ENCODE measurements at regions not wholly inside any gene's neighbourhood (a gene's known extent, or its start where the extent isn't known, plus 50 kb on each side); places are given as distances from the start of the nearest gene placed in this dataset.

DNA sequence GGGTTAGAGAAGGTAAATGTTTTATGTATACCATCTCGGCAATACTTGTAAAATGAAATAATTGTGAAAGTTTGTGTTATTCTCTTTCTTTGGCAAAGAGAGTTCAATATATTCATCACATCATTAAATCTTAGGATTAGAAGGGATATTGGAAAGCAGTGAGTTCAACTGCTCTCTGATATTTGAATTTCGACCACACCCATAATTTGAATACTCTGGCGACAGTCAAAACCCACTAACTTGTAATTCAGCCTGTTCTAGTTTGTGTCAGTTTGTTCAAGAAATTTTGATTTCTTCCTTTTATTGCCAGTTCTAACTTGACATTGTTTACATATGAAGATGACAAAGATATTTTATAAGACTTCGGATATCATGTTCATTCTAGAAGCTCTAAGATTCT lies 1380.5 kb upstream of the CDH8 start:
- H3K27me3 ChIP-seq (replicated peaks; ENCODE audit: control insufficient read depth, insufficient read depth, low read length): no peaks in the 10 kb centered on the region
- Mint-ChIP-seq H3K36me3 (ENCODE audit: insufficient read depth, unreplicated experiment) (no peaks in the 10 kb centered on the region), H3K27ac (ENCODE audit: unreplicated experiment) (no peak overlapping the region), H3K9me3 (ENCODE audit: unreplicated experiment) (no peaks in the 10 kb centered on the region), H3K27me3 (ENCODE audit: insufficient read depth, unreplicated experiment) (no peaks in the 10 kb centered on the region), H3K4me3 (ENCODE audit: unreplicated experiment) (no peak overlapping the region), H3K4me1 (ENCODE audit: low read depth, unreplicated experiment) (no peaks in the 10 kb centered on the region)
- CTCF ChIA-PET: no interaction called here
- H3K4me1 ChIP-seq: no peaks in the 10 kb centered on the region
- no peaks in the 10 kb centered on the region for H3K36me3 ChIP-seq (ENCODE audit: control insufficient read depth, insufficient read depth, low read length)
- H3K4me3 ChIP-seq (ENCODE audit: low read depth, low read length): no peak overlapping the region
- POLR2A ChIA-PET: no interaction called here
- TF ChIP-seq, protein P1, sequence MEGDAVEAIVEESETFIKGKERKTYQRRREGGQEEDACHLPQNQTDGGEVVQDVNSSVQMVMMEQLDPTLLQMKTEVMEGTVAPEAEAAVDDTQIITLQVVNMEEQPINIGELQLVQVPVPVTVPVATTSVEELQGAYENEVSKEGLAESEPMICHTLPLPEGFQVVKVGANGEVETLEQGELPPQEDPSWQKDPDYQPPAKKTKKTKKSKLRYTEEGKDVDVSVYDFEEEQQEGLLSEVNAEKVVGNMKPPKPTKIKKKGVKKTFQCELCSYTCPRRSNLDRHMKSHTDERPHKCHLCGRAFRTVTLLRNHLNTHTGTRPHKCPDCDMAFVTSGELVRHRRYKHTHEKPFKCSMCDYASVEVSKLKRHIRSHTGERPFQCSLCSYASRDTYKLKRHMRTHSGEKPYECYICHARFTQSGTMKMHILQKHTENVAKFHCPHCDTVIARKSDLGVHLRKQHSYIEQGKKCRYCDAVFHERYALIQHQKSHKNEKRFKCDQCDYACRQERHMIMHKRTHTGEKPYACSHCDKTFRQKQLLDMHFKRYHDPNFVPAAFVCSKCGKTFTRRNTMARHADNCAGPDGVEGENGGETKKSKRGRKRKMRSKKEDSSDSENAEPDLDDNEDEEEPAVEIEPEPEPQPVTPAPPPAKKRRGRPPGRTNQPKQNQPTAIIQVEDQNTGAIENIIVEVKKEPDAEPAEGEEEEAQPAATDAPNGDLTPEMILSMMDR (IDR thresholded peaks at IDR 0.05; ENCODE audit: insufficient read depth in 1 of 2, low read depth in 1 of 2, low read length in 1 of 2, severe bottlenecking in 1 of 2, unreplicated experiment in 1 of 2): no peak
- H3K9me3 ChIP-seq: no peaks in the 10 kb centered on the region
- BruUV-seq (replicated peaks): no TSS peak
- intact Hi-C loops (cut with micrococcal nuclease; ENCODE audit: unreplicated experiment): no loop called here
- DNase-seq: no peak

DNA sequence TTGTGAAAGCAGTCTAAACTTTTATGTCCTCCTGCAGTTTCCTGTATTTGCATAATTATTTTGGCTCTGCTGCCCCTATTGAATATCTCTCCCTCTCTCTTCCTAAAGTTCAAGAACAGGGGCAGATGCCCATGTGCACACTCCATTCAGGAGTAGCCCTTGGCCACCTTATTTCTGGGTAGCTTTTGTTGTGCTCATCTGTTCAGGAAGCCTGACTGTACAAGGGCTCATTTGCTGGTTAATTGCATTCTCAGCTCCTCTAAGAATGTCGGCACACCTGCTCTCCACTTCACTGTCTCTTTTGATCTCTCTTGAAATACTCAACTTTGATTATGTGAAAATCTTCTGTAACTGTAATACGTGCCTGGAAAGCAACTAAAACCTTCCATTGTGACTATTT lies 1378.8 kb upstream of the CDH8 start:
- no peaks in the 10 kb centered on the region for H3K27me3 Mint-ChIP-seq (ENCODE audit: insufficient read depth, unreplicated experiment)
- Histone ChIP-seq H3K4me3 (ENCODE audit: low read depth, low read length) (no peak overlapping the region), H3K9me3 (no peaks in the 10 kb centered on the region), H3K4me1 (no peaks in the 10 kb centered on the region), H3K36me3 (ENCODE audit: control insufficient read depth, insufficient read depth, low read length) (no peaks in the 10 kb centered on the region), H3K27me3 (replicated peaks; ENCODE audit: control insufficient read depth, insufficient read depth, low read length) (no peaks in the 10 kb centered on the region)
- CTCF ChIA-PET: no interaction called here
- intact Hi-C loops (cut with micrococcal nuclease; ENCODE audit: unreplicated experiment): no loop called here
- TF ChIP-seq, protein P1 (IDR thresholded peaks at IDR 0.05; ENCODE audit: insufficient read depth in 1 of 2, low read depth in 1 of 2, low read length in 1 of 2, severe bottlenecking in 1 of 2, unreplicated experiment in 1 of 2): no peak
- no peak overlapping the region for H3K27ac Mint-ChIP-seq (ENCODE audit: unreplicated experiment)
- POLR2A ChIA-PET: no interaction called here
- no peaks in the 10 kb centered on the region for H3K36me3 Mint-ChIP-seq (ENCODE audit: insufficient read depth, unreplicated experiment)
- no TSS peak for BruUV-seq (replicated peaks)
- no peak for DNase-seq
- no peaks in the 10 kb centered on the region for H3K4me1 Mint-ChIP-seq (ENCODE audit: low read depth, unreplicated experiment)
- no peak overlapping the region for H3K4me3 Mint-ChIP-seq (ENCODE audit: unreplicated experiment)
- no peaks in the 10 kb centered on the region for H3K9me3 Mint-ChIP-seq (ENCODE audit: unreplicated experiment)

DNA sequence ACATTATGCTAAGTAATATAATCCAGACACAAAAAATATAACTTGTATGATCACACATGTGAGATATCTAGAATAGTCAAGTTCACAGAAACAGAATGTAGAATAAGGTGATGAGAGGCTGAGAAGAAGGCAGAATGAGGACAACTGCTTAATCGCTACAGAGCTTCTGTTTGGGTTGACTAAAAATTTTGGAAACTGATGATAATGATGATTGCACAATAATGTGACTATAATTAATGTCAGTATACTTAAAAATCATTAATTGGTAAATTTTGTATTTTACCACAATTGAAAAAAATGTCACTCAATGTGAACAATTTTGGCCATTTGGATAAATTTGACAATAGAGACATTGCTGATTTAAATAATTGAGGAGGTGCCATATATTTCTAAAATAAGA lies 1374.4 kb upstream of the CDH8 start:
- no TSS peak for BruUV-seq (replicated peaks)
- no peaks in the 10 kb centered on the region for H3K36me3 ChIP-seq (ENCODE audit: control insufficient read depth, insufficient read depth, low read length)
- no peak overlapping the region for H3K4me3 ChIP-seq (ENCODE audit: low read depth, low read length)
- ChIA-PET POLR2A (no interaction called here), CTCF (no interaction called here)
- no peaks in the 10 kb centered on the region for H3K9me3 Mint-ChIP-seq (ENCODE audit: unreplicated experiment)
- TF ChIP-seq, protein P1 (IDR thresholded peaks at IDR 0.05; ENCODE audit: insufficient read depth in 1 of 2, low read depth in 1 of 2, low read length in 1 of 2, severe bottlenecking in 1 of 2, unreplicated experiment in 1 of 2): no peak
- H3K36me3 Mint-ChIP-seq (ENCODE audit: insufficient read depth, unreplicated experiment): no peaks in the 10 kb centered on the region
- H3K27me3 ChIP-seq (replicated peaks; ENCODE audit: control insufficient read depth, insufficient read depth, low read length): no peaks in the 10 kb centered on the region
- H3K4me1 ChIP-seq: no peaks in the 10 kb centered on the region
- H3K27me3 Mint-ChIP-seq (ENCODE audit: insufficient read depth, unreplicated experiment): no peaks in the 10 kb centered on the region
- no peak for DNase-seq
- no peak overlapping the region for H3K4me3 Mint-ChIP-seq (ENCODE audit: unreplicated experiment)
- H3K27ac Mint-ChIP-seq (ENCODE audit: unreplicated experiment): no peak overlapping the region
- H3K9me3 ChIP-seq: no peaks in the 10 kb centered on the region
- intact Hi-C loops (cut with micrococcal nuclease; ENCODE audit: unreplicated experiment): no loop called here
- H3K4me1 Mint-ChIP-seq (ENCODE audit: low read depth, unreplicated experiment): no peaks in the 10 kb centered on the region
